K562 (cell line): ENCODE measurements at regions not wholly inside any gene's neighbourhood (a gene's known extent, or its start where the extent isn't known, plus 50 kb on each side); places are given as distances from the start of the nearest gene placed in this dataset.
"Not testable (repeated sequence)": the region's sequence is repeated elsewhere in the genome, so short reads cannot be mapped to it uniquely, and the experiment has no call there.

Experiments
- ATAC-seq: fragments of 200-7000 bp; cut with Tn5 transposase; 3 replicates; pipeline ENCODE4 v1.9.1; 2020; ENCODE audit warnings: moderate library complexity
- BruUV-seq: library from RNA; stranded (reverse); fragments of 400-500 nt; replicated peaks from 2 replicates; lab custom pipeline; 2021; lab: Mats Ljungman, UMichigan
- CTCF ChIA-PET: fragments of 300-600 bp; formaldehyde crosslinking; extraction: SDS; loops from one replicate; lab custom pipeline; 2021; ENCODE audit warnings: low intra/inter-chr PET ratio; lab: Yijun Ruan, JAX
- POLR2A ChIA-PET: fragments of 300-600, 350-650 bp; sonication (Branson Sonifier 250); formaldehyde crosslinking; extraction: SDS; loops from one replicate; lab custom pipeline; 2021; ENCODE audit warnings: antibody characterized with exemption, inconsistent platforms; lab: Yijun Ruan, JAX
- DNase-seq, 4 experiments: peaks; one replicate each; pipeline versions ENCODE4 v3.0.0 to v3.0.0-alpha.2; 2011 to 2018; ENCODE audit warnings: low spot score in 3 of 4, mixed read lengths in 3 of 4; ENCODE audit errors: extremely low read depth in 1 of 4
- FAIRE-seq: peaks from 2 replicates; lab custom pipeline; 2011; peaks lifted over from hg19 to GRCh38; lab: Jason Lieb, UNC
- H2AFZ ChIP-seq: 2 replicates; pipeline ENCODE4 v1.6.0; 2011; ENCODE audit warnings: low read depth, low read length, control low read depth, inconsistent platforms
- H3K27ac ChIP-seq: fragments of 200-600 bp; 3 replicates; pipeline ENCODE4 v1.8.0; 2011; ENCODE audit warnings: low read depth, mild to moderate bottlenecking, control low read depth, inconsistent platforms, low read length, moderate library complexity, mixed read lengths; ENCODE audit errors: extremely low read depth
- H3K27me3 ChIP-seq, 2 experiments: fragments of 300-600 bp in 1 of 2; 2 replicates in 1 of 2; 3 replicates in 1 of 2; pipeline versions ENCODE4 v1.6.0 to v1.8.0; 2011; ENCODE audit warnings: inconsistent platforms in 2 of 2, low read length in 2 of 2, mild to moderate bottlenecking in 1 of 2, mixed read lengths in 1 of 2, moderate library complexity in 1 of 2; ENCODE audit not compliant: control insufficient read depth in 2 of 2, insufficient read depth in 2 of 2
- H3K36me3 ChIP-seq: fragments of 300-600 bp; 3 replicates; pipeline ENCODE4 v1.8.0; 2011; ENCODE audit warnings: mild to moderate bottlenecking, low read length, inconsistent platforms; ENCODE audit not compliant: control insufficient read depth, insufficient read depth
- H3K4me1 ChIP-seq, 2 experiments: fragments of 200-600 bp in 1 of 2; replicated peaks in 1 of 2; 2 replicates in 1 of 2; 3 replicates in 1 of 2; pipeline versions ENCODE4 v1.5.1 to v1.8.0; 2011; ENCODE audit warnings: inconsistent platforms in 2 of 2, low read length in 2 of 2, mild to moderate bottlenecking in 1 of 2, mixed read lengths in 1 of 2, moderate library complexity in 1 of 2; ENCODE audit not compliant: control insufficient read depth in 2 of 2, insufficient read depth in 2 of 2
- H3K4me2 ChIP-seq: 2 replicates; pipeline ENCODE4 v1.6.1; 2011; ENCODE audit warnings: low read length, control low read depth, inconsistent platforms, mixed read lengths; ENCODE audit not compliant: insufficient read depth
- H3K4me3 ChIP-seq: fragments of 200-600 bp; sonication (generic), shearing (Covaris generic); 2 replicates; pipeline ENCODE4 v1.5.1; 2016; ENCODE audit warnings: control low read depth, inconsistent platforms
- H3K79me2 ChIP-seq: fragments of 200-600 bp; 3 replicates; pipeline ENCODE4 v1.8.0; 2011; ENCODE audit warnings: low read length, inconsistent platforms; ENCODE audit not compliant: control insufficient read depth, insufficient read depth
- H3K9ac ChIP-seq, 2 experiments: 2 replicates each; pipeline versions ENCODE4 v1.6.0 to v1.6.1; 2011; ENCODE audit warnings: low read depth in 2 of 2, low read length in 2 of 2, control low read depth in 1 of 2, inconsistent platforms in 1 of 2, mild to moderate bottlenecking in 1 of 2, mixed read lengths in 1 of 2; ENCODE audit not compliant: insufficient read depth in 1 of 2
- H3K9me1 ChIP-seq: one replicate; pipeline ENCODE4 v1.6.0; 2011; ENCODE audit warnings: inconsistent platforms, mild to moderate bottlenecking, low read length, moderate library complexity; ENCODE audit not compliant: control insufficient read depth, insufficient read depth
- H3K9me3 ChIP-seq: replicated peaks from 2 replicates; pipeline ENCODE4 v1.5.1; 2011; ENCODE audit warnings: low read depth, low read length, inconsistent platforms; ENCODE audit not compliant: control insufficient read depth, insufficient read depth
- H4K20me1 ChIP-seq: replicated peaks from 2 replicates; pipeline ENCODE4 v1.6.1; 2011; ENCODE audit warnings: low read length, inconsistent platforms, mixed read lengths; ENCODE audit not compliant: control insufficient read depth, insufficient read depth
- ATF7 ChIP-seq: fragments of 450-650 bp; IDR thresholded peaks from 2 replicates; pipeline ENCODE4 v1.7.1; 2014; ENCODE audit warnings: mild to moderate bottlenecking, moderate library complexity
- CEBPG ChIP-seq, 3 experiments: fragments of 200-800 bp in 1 of 3; sonication (Bioruptor generic) in 1 of 3; sonication (generic) in 1 of 3; formaldehyde crosslinking in 1 of 3; IDR thresholded peaks in 2 of 3; conservative IDR thresholded peaks in 1 of 3; 2 replicates each; pipeline versions ENCODE4 v1.6.1 to v1.8.0; 2016 to 2022; ENCODE audit warnings: missing compliant biosample characterization in 2 of 3, missing genetic modification characterization in 2 of 3, mild to moderate bottlenecking in 1 of 3, missing genetic modification reagents in 1 of 3
- FOXA3 ChIP-seq, 2 experiments: fragments of 450-650 bp in 1 of 2; sonication (generic) in 1 of 2; formaldehyde crosslinking; IDR thresholded peaks in 1 of 2; conservative IDR thresholded peaks in 1 of 2; 2 replicates each; pipeline versions ENCODE4 v1.4.0 to v1.8.0; 2020 to 2022; ENCODE audit warnings: mild to moderate bottlenecking in 2 of 2, missing genetic modification reagents in 1 of 2
- RNF2 ChIP-seq: sonication (generic); IDR thresholded peaks from 2 replicates; pipeline ENCODE4 v1.6.1; 2016
- ZKSCAN8 ChIP-seq: fragments of 200-800 bp; sonication (Bioruptor generic); IDR thresholded peaks from 2 replicates; pipeline ENCODE4 v1.6.1; 2016; ENCODE audit warnings: missing genetic modification characterization, missing compliant biosample characterization
- WGBS: fragments of 100-300 bp; shearing (Covaris generic); methylation state at CpG from one replicate; pipeline ENCODE4 v1.1.6; 2016; ENCODE audit warnings: low coverage, mixed read lengths; ENCODE audit not compliant: insufficient coverage; ENCODE audit errors: missing lambda C conversion rate; 5-methylcytosine and 5-hydroxymethylcytosine counted together
- in situ Hi-C: fragments of 300-500 bp; cut with MboI; formaldehyde crosslinking; loops from 4 replicates; pipeline ENCODE4 v1.15.0; 2018; ENCODE audit warnings: inconsistent platforms, mixed read lengths
- intact Hi-C: fragments of 100-400 bp; cut with micrococcal nuclease; formaldehyde crosslinking; loops from 2 replicates; pipeline ENCODE4 v1.14.2; 2022
- TF ChIP-seq, protein P1 (sequence below): sonication (generic); formaldehyde crosslinking; IDR thresholded peaks from 2 replicates; pipeline ENCODE4 v1.8.0; 2022; ENCODE audit warnings: mild to moderate bottlenecking, missing genetic modification reagents, borderline replicate concordance
- TF ChIP-seq, protein P2 (sequence below), 2 experiments: fragments of 450-650 bp in 1 of 2; sonication (generic) in 1 of 2; formaldehyde crosslinking in 1 of 2; IDR thresholded peaks in 1 of 2; conservative IDR thresholded peaks in 1 of 2; 2 replicates each; pipeline versions ENCODE4 v1.6.1 to v1.8.1; 2016 to 2023; ENCODE audit warnings: mild to moderate bottlenecking in 2 of 2, moderate library complexity in 2 of 2, inconsistent platforms in 1 of 2, missing genetic modification reagents in 1 of 2
- TF ChIP-seq, protein P3 (sequence below): fragments of 250-450 bp; sonication (Bioruptor Pico); IDR thresholded peaks from 2 replicates; pipeline ENCODE4 v1.5.0; 2021
- TF ChIP-seq, protein P4 (sequence below): fragments of 450-650 bp; formaldehyde crosslinking; conservative IDR thresholded peaks from 2 replicates; pipeline ENCODE4 v1.4.0; 2022; ENCODE audit warnings: mild to moderate bottlenecking, missing genetic modification characterization

DNA sequence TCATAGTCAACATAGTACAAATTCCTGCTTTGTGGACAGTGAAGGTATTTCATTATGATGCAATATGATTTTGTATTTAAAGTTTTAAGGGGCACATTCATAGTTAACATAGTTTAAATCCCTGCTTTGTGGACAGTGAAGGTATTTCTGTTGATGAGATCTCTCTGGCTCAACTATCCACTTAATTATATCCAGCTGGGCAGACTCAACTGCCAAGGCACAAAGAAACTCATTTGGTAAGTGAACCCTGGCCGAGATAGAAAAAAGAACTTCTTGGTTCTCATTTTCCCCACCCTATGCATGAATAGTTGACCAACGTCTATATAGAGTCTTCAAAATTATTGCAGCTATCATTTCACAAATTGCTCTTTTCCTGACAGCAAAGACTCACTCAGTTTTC, 1194.6 kb downstream of the NCAM2 start (continued):
- TF ChIP-seq, protein P1, sequence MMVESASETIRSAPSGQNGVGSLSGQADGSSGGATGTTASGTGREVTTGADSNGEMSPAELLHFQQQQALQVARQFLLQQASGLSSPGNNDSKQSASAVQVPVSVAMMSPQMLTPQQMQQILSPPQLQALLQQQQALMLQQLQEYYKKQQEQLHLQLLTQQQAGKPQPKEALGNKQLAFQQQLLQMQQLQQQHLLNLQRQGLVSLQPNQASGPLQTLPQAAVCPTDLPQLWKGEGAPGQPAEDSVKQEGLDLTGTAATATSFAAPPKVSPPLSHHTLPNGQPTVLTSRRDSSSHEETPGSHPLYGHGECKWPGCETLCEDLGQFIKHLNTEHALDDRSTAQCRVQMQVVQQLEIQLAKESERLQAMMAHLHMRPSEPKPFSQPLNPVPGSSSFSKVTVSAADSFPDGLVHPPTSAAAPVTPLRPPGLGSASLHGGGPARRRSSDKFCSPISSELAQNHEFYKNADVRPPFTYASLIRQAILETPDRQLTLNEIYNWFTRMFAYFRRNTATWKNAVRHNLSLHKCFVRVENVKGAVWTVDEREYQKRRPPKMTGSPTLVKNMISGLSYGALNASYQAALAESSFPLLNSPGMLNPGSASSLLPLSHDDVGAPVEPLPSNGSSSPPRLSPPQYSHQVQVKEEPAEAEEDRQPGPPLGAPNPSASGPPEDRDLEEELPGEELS (CRISPR knock-in tag) = no peak
- TF ChIP-seq ZKSCAN8 = no peak
- no peak for TF ChIP-seq ATF7
- TF ChIP-seq, protein P2, sequence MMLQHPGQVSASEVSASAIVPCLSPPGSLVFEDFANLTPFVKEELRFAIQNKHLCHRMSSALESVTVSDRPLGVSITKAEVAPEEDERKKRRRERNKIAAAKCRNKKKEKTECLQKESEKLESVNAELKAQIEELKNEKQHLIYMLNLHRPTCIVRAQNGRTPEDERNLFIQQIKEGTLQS (IDR thresholded peaks at IDR 0.05) = peak; percentile 54
- TF ChIP-seq, protein P2 (CRISPR knock-in tag; conservative IDR thresholded peaks at IDR 0.05) = no peak
- TF ChIP-seq CEBPG (CRISPR knock-in tag; IDR thresholded peaks at IDR 0.05) = no peak; the same call in 1 of the 2 replicates
- peak; percentile 11 to 34; a peak in 1 of 4 replicates for TF ChIP-seq CEBPG (tag; conservative IDR thresholded peaks at IDR 0.05 in 1 of 2, IDR thresholded peaks at IDR 0.05 in 1 of 2)
- no peak for TF ChIP-seq FOXA3 (CRISPR knock-in tag; conservative IDR thresholded peaks at IDR 0.05 in 1 of 2, IDR thresholded peaks at IDR 0.05 in 1 of 2)
- TF ChIP-seq RNF2 = no peak
- TF ChIP-seq, protein P3, sequence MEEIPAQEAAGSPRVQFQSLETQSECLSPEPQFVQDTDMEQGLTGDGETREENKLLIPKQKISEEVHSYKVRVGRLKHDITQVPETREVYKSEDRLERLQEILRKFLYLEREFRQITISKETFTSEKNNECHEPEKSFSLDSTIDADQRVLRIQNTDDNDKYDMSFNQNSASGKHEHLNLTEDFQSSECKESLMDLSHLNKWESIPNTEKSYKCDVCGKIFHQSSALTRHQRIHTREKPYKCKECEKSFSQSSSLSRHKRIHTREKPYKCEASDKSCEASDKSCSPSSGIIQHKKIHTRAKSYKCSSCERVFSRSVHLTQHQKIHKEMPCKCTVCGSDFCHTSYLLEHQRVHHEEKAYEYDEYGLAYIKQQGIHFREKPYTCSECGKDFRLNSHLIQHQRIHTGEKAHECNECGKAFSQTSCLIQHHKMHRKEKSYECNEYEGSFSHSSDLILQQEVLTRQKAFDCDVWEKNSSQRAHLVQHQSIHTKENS (CRISPR knock-in tag) = no peak
- TF ChIP-seq, protein P4, sequence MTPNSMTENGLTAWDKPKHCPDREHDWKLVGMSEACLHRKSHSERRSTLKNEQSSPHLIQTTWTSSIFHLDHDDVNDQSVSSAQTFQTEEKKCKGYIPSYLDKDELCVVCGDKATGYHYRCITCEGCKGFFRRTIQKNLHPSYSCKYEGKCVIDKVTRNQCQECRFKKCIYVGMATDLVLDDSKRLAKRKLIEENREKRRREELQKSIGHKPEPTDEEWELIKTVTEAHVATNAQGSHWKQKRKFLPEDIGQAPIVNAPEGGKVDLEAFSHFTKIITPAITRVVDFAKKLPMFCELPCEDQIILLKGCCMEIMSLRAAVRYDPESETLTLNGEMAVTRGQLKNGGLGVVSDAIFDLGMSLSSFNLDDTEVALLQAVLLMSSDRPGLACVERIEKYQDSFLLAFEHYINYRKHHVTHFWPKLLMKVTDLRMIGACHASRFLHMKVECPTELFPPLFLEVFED (CRISPR knock-in tag) = no peak

DNA sequence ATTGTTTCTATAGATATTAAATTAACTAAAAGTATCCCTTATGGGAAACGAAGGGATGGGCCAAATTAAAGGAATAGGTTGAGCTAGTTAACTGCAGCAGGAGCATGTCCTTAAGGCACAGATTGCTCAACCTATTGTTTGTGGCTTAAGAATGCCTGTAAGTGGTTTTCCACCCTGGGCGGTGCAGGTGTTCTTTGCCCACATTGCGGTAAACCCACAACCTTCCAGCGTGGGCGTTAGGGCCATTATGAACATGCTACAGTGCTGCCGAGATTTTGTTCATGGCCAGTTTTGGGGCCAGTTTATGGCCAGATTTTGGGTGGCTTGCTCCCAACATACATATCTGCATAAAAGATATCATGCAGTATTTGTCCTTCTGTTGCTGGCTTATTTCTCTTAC, 1196.8 kb downstream of the NCAM2 start:
- H2AFZ ChIP-seq, BruUV-seq, H3K27ac ChIP-seq, H3K4me2 ChIP-seq, H3K4me3 ChIP-seq, H3K27me3 ChIP-seq, FAIRE-seq, POLR2A ChIA-PET, H3K4me1 ChIP-seq, H3K79me2 ChIP-seq, intact Hi-C loops, H3K9ac ChIP-seq, CTCF ChIA-PET, ATAC-seq, H4K20me1 ChIP-seq, in situ Hi-C loops, H3K36me3 ChIP-seq, DNase-seq, H3K9me3 ChIP-seq, H3K9me1 ChIP-seq: not testable (repeated sequence)
- 53% methylated on average over 6 of the region's 6 CpGs for WGBS
